Mucosa of descending colon (tissue), 3 donors: ENCODE measurements at regions not wholly inside any gene's neighbourhood (a gene's known extent, or its start where the extent isn't known, plus 50 kb on each side); places are given as distances from the start of the nearest gene placed in this dataset.

Source experiments
- ATAC-seq: fragments of 200-7000 bp; cut with Tn5 transposase; one replicate; pipeline ENCODE4 v1.9.1; 2020; ENCODE audit warnings: mild to moderate bottlenecking, moderate library complexity
- DNase-seq, 3 donors: peaks; one replicate each; pipeline ENCODE4 v3.0.0-alpha.2; 2020
- H3K36me3 ChIP-seq: fragments of 200-600 bp; one replicate; pipeline ENCODE4 v1.8.0; 2021; ENCODE audit warnings: low read depth, mild to moderate bottlenecking
- H3K4me1 ChIP-seq: fragments of 200-600 bp; one replicate; pipeline ENCODE4 v1.8.0; 2021; ENCODE audit warnings: low read depth, mild to moderate bottlenecking
- H3K4me3 ChIP-seq: fragments of 200-600 bp; one replicate; pipeline ENCODE4 v1.8.0; 2021; ENCODE audit warnings: mild to moderate bottlenecking
- H3K9me3 ChIP-seq: fragments of 200-600 bp; one replicate; pipeline ENCODE4 v1.8.0; 2021; ENCODE audit warnings: mild to moderate bottlenecking
- CTCF ChIP-seq: fragments of 200-600 bp; IDR thresholded peaks from one replicate; pipeline ENCODE4 v1.8.0; 2022; ENCODE audit warnings: antibody characterized with exemption, mild to moderate bottlenecking
- intact Hi-C, 2 donors: fragments of 100-400 bp; cut with DNase I in 1 of 2; cut with micrococcal nuclease in 1 of 2; formaldehyde crosslinking; loops; one replicate each; pipeline versions ENCODE4 v1.11.0 to v1.11.1; 2022; cut with DNase I, micrococcal nuclease
- donor health status: DM: no; HTN: no; CAD: no; lungs with moderate emphysema.
- donor health status: DM: no; HTN: no; CAD: no.
- donor health status: DM: no; HTN: yes; CAD: no.

- intact Hi-C loops = no loop called here
- H3K4me3 ChIP-seq = no peak overlapping the region
- ATAC-seq = no peak
Observed at GRCh38 chr4:13836946-13837912, 209.7 kb upstream of the BOD1L1 start.

GRCh38 chr4:13840502-13841190 lies 213.1 kb upstream of the BOD1L1 start:
- Histone ChIP-seq H3K4me3 (no peak overlapping the region), H3K36me3 (no peaks in the 10 kb centered on the region)
- DNase-seq = no peak

More at GRCh38 chr4:13836946-13837912, 209.7 kb upstream of the BOD1L1 start:
- H3K9me3 ChIP-seq = no peaks in the 10 kb centered on the region
- H3K36me3 ChIP-seq = no peaks in the 10 kb centered on the region
- H3K4me1 ChIP-seq = no peaks in the 10 kb centered on the region
- no peak for TF ChIP-seq CTCF
- DNase-seq = no peak

GRCh38 chr4:13844740-13845139 lies 217.2 kb upstream of the BOD1L1 start:
- intact Hi-C loops = no loop called here
- Histone ChIP-seq H3K4me1 (no peaks in the 10 kb centered on the region), H3K36me3 (no peaks in the 10 kb centered on the region), H3K4me3 (no peak overlapping the region), H3K9me3 (no peaks in the 10 kb centered on the region)
- no peak for ATAC-seq
- TF ChIP-seq CTCF = no peak
- no peak for DNase-seq

More at GRCh38 chr4:13840502-13841190, 213.1 kb upstream of the BOD1L1 start:
- intact Hi-C loops = no loop called here
- Histone ChIP-seq H3K4me1 (no peaks in the 10 kb centered on the region), H3K9me3 (no peaks in the 10 kb centered on the region)
- TF ChIP-seq CTCF = no peak
- no peak for ATAC-seq

- no peak for TF ChIP-seq CTCF
- H3K4me3 ChIP-seq = no peak overlapping the region
- DNase-seq = no peak
- intact Hi-C loops = no loop called here
- ATAC-seq = no peak
- no peaks in the 10 kb centered on the region for H3K36me3 ChIP-seq
- H3K4me1 ChIP-seq = no peaks in the 10 kb centered on the region
- no peaks in the 10 kb centered on the region for H3K9me3 ChIP-seq
Observed at GRCh38 chr4:13849778-13850177, 222.3 kb upstream of the BOD1L1 start.

- TF ChIP-seq CTCF = no peak
- ATAC-seq (no peak), DNase-seq (no peak)
- intact Hi-C loops = no loop called here
- H3K4me1 ChIP-seq = no peaks in the 10 kb centered on the region
- H3K36me3 ChIP-seq = no peaks in the 10 kb centered on the region
- H3K4me3 ChIP-seq = no peak overlapping the region
- no peaks in the 10 kb centered on the region for H3K9me3 ChIP-seq
Observed at GRCh38 chr4:13851085-13851940, 223.8 kb upstream of the BOD1L1 start.
